SU-DHL-6 (cell line): ENCODE measurements at regions not wholly inside any gene's neighbourhood (a gene's known extent, or its start where the extent isn't known, plus 50 kb on each side); places are given as distances from the start of the nearest gene placed in this dataset.

ENCODE experiments used
- EZH2phosphoT487 ChIP-seq: fragments of 200-600 bp; sonication (generic), shearing (Covaris generic); conservative IDR thresholded peaks from 2 replicates; pipeline ENCODE4 v1.6.1; 2018; ENCODE audit warnings: mild to moderate bottlenecking, antibody characterized with exemption, low read length, moderate library complexity, mixed read lengths
- TF ChIP-seq, protein P1 (sequence below): fragments of 200-600 bp; sonication (generic); IDR thresholded peaks from one replicate; pipeline ENCODE4 v1.5.1; 2017; ENCODE audit warnings: antibody characterized with exemption, mild to moderate bottlenecking, low read length, moderate library complexity; ENCODE audit not compliant: insufficient read depth, poor library complexity, severe bottlenecking

DNA sequence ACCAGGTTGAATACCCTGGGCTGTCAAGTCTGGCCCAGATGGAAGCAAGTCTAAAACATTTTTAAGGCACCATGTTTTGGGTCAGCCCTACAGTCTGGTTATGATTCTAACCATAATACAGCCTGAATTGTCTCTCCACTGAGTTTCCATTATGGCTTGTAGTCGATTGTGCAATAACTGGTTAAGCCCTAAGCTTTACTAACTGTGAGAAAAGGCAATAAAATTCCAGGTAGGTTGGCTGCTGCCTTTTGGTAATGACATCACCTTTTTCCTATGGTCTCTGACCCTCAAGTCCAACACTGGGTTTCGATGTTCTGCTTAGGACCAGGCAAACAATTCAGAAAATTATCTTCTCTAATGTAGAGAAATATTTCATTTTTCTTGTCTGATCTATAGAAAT is 243.3 kb downstream of the ACTL7B start:
- TF ChIP-seq, protein P1, sequence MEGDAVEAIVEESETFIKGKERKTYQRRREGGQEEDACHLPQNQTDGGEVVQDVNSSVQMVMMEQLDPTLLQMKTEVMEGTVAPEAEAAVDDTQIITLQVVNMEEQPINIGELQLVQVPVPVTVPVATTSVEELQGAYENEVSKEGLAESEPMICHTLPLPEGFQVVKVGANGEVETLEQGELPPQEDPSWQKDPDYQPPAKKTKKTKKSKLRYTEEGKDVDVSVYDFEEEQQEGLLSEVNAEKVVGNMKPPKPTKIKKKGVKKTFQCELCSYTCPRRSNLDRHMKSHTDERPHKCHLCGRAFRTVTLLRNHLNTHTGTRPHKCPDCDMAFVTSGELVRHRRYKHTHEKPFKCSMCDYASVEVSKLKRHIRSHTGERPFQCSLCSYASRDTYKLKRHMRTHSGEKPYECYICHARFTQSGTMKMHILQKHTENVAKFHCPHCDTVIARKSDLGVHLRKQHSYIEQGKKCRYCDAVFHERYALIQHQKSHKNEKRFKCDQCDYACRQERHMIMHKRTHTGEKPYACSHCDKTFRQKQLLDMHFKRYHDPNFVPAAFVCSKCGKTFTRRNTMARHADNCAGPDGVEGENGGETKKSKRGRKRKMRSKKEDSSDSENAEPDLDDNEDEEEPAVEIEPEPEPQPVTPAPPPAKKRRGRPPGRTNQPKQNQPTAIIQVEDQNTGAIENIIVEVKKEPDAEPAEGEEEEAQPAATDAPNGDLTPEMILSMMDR = no peak
- TF ChIP-seq EZH2phosphoT487 = no peak
